ENCODE measurements at regions not wholly inside any gene's neighbourhood (a gene's known extent, or its start where the extent isn't known, plus 50 kb on each side); places are given as distances from the start of the nearest gene placed in this dataset.

GRCh38 chr2:60052601-60053000 is 500.9 kb downstream of the BCL11A start:
- TF ChIP-seq SP1 (IDR thresholded peaks at IDR 0.05) (no peak), TARDBP (IDR thresholded peaks at IDR 0.05) (no peak), BHLHE40 (IDR thresholded peaks at IDR 0.05; ENCODE audit: borderline replicate concordance) (no peak), FOXA1 (IDR thresholded peaks at IDR 0.05) (no peak), L3MBTL2 (conservative IDR thresholded peaks at IDR 0.05) (no peak), PKNOX1 (IDR thresholded peaks at IDR 0.05) (no peak), FOXK2 (IDR thresholded peaks at IDR 0.05) (no peak), SUZ12 (IDR thresholded peaks at IDR 0.05) (no peak), ELF4 (IDR thresholded peaks at IDR 0.05) (no peak), LEF1 (IDR thresholded peaks at IDR 0.05; ENCODE audit: borderline replicate concordance) (no peak), NFRKB (IDR thresholded peaks at IDR 0.05) (no peak)

All from HEK293T (cell line).